ENCODE measurements at regions not wholly inside any gene's neighbourhood (a gene's known extent, or its start where the extent isn't known, plus 50 kb on each side); places are given as distances from the start of the nearest gene placed in this dataset.

GRCh38 chr5:44663991-44664710, 144.6 kb upstream of the MRPS30 start:
- DNase-seq (ENCODE audit: extremely low spot score, insufficient read length, low read depth) (no peak), FAIRE-seq (no peak)

- no peak for FAIRE-seq
- no peak for DNase-seq (ENCODE audit: extremely low spot score, insufficient read length, low read depth)
Measured at GRCh38 chr5:44661851-44662250, 146.9 kb upstream of the MRPS30 start.

GRCh38 chr5:44660251-44660650, 148.5 kb upstream of the MRPS30 start:
- FAIRE-seq, result no peak
- no peak for DNase-seq (ENCODE audit: extremely low spot score, insufficient read length, low read depth)

- FAIRE-seq, result no peak
Measured at GRCh38 chr5:44659334-44659733, 149.4 kb upstream of the MRPS30 start.

GRCh38 chr5:44652674-44653073, 156.1 kb upstream of the MRPS30 start:
- FAIRE-seq (no peak), DNase-seq (ENCODE audit: extremely low spot score, insufficient read length, low read depth) (no peak)

More at GRCh38 chr5:44659334-44659733, 149.4 kb upstream of the MRPS30 start:
- no peak for DNase-seq (ENCODE audit: extremely low spot score, insufficient read length, low read depth)

GRCh38 chr5:44646016-44646415, 162.7 kb upstream of the MRPS30 start:
- DNase-seq (ENCODE audit: extremely low spot score, insufficient read length, low read depth) (no peak), FAIRE-seq (no peak)

GRCh38 chr5:44645502-44645901, 163.2 kb upstream of the MRPS30 start:
- FAIRE-seq, result no peak
- no peak for DNase-seq (ENCODE audit: extremely low spot score, insufficient read length, low read depth)

GRCh38 chr5:44644628-44645027, 164.1 kb upstream of the MRPS30 start:
- FAIRE-seq (no peak), DNase-seq (ENCODE audit: extremely low spot score, insufficient read length, low read depth) (no peak)

- FAIRE-seq (no peak), DNase-seq (ENCODE audit: extremely low spot score, insufficient read length, low read depth) (no peak)
Measured at GRCh38 chr5:44641820-44642219, 166.9 kb upstream of the MRPS30 start.

GRCh38 chr5:44640945-44641456, 167.7 kb upstream of the MRPS30 start:
- no peak for FAIRE-seq
- no peak for DNase-seq (ENCODE audit: extremely low spot score, insufficient read length, low read depth)

- no peak for DNase-seq (ENCODE audit: extremely low spot score, insufficient read length, low read depth)
- no peak for FAIRE-seq
Measured at GRCh38 chr5:44637916-44638869, 170.6 kb upstream of the MRPS30 start.

- no peak for DNase-seq (ENCODE audit: extremely low spot score, insufficient read length, low read depth)
- FAIRE-seq, result no peak
Measured at GRCh38 chr5:44632344-44632743, 176.4 kb upstream of the MRPS30 start.

- FAIRE-seq, result no peak
Measured at GRCh38 chr5:44626846-44627245, 181.9 kb upstream of the MRPS30 start.

GRCh38 chr5:44622331-44622730, 186.4 kb upstream of the MRPS30 start:
- no peak for DNase-seq (ENCODE audit: extremely low spot score, insufficient read length, low read depth)
- FAIRE-seq, result no peak

More at GRCh38 chr5:44626846-44627245, 181.9 kb upstream of the MRPS30 start:
- DNase-seq (ENCODE audit: extremely low spot score, insufficient read length, low read depth), result no peak

- FAIRE-seq (no peak), DNase-seq (ENCODE audit: extremely low spot score, insufficient read length, low read depth) (no peak)
Measured at GRCh38 chr5:44619875-44620610, 188.7 kb upstream of the MRPS30 start.

GRCh38 chr5:44614845-44615244, 193.9 kb upstream of the MRPS30 start:
- DNase-seq (ENCODE audit: extremely low spot score, insufficient read length, low read depth) (no peak), FAIRE-seq (no peak)

- DNase-seq (ENCODE audit: extremely low spot score, insufficient read length, low read depth) (no peak), FAIRE-seq (no peak)
Measured at GRCh38 chr5:44613936-44614335, 194.8 kb upstream of the MRPS30 start.

- no peak for FAIRE-seq
Measured at GRCh38 chr5:44605926-44606325, 202.8 kb upstream of the MRPS30 start.

GRCh38 chr5:44603496-44604272, 205.1 kb upstream of the MRPS30 start:
- no peak for FAIRE-seq
- DNase-seq (ENCODE audit: extremely low spot score, insufficient read length, low read depth), result no peak

More at GRCh38 chr5:44605926-44606325, 202.8 kb upstream of the MRPS30 start:
- DNase-seq (ENCODE audit: extremely low spot score, insufficient read length, low read depth), result no peak
